H1 (cell line): ENCODE measurements at regions not wholly inside any gene's neighbourhood (a gene's known extent, or its start where the extent isn't known, plus 50 kb on each side); places are given as distances from the start of the nearest gene placed in this dataset.

Experiments used
- CTCF ChIA-PET: fragments of 300-600 bp; sonication (Branson Sonifier 250); formaldehyde crosslinking; loops from one replicate; lab custom pipeline; 2021; ENCODE audit not compliant: partially characterized antibody; lab: Charles Lee
- POLR2A ChIA-PET: fragments of 300-600 bp; sonication (Branson Sonifier 250); formaldehyde crosslinking; loops from one replicate; lab custom pipeline; 2021; ENCODE audit warnings: inconsistent platforms; ENCODE audit not compliant: partially characterized antibody; lab: Charles Lee
- DNase-seq, 2 experiments: peaks; one replicate each; pipeline versions ENCODE4 v3.0.0 to v3.0.0-alpha.2; 2010 to 2022; ENCODE audit warnings: low spot score in 2 of 2, low read depth in 1 of 2, mixed read lengths in 1 of 2
- FAIRE-seq: peaks from 2 replicates; lab custom pipeline; 2011; peaks lifted over from hg19 to GRCh38; lab: Jason Lieb, UNC
- H2AFZ ChIP-seq: 2 replicates; pipeline ENCODE4 v1.8.1; 2012; ENCODE audit warnings: low read length, inconsistent platforms
- H2AK5ac ChIP-seq: 2 replicates; pipeline ENCODE4 v1.6.1; 2013; ENCODE audit warnings: low read depth, low read length
- H2BK120ac ChIP-seq: replicated peaks from 2 replicates; pipeline ENCODE3; 2013; ENCODE audit warnings: low read depth, low read length, inconsistent platforms
- H2BK12ac ChIP-seq: 2 replicates; pipeline ENCODE4 v1.6.1; 2013; ENCODE audit warnings: low read depth, low read length
- H2BK15ac ChIP-seq: 2 replicates; pipeline ENCODE4 v1.6.1; 2013; ENCODE audit warnings: low read length
- H2BK20ac ChIP-seq: 2 replicates; pipeline ENCODE4 v1.6.1; 2013; ENCODE audit warnings: low read length
- H2BK5ac ChIP-seq: 2 replicates; pipeline ENCODE4 v1.6.1; 2013; ENCODE audit warnings: low read depth, low read length
- H3K14ac ChIP-seq: 2 replicates; pipeline ENCODE4 v1.6.1; 2013; ENCODE audit warnings: inconsistent platforms; ENCODE audit not compliant: insufficient read length
- H3K18ac ChIP-seq: 2 replicates; pipeline ENCODE4 v1.6.1; 2013; ENCODE audit warnings: low read length; ENCODE audit errors: extremely low read depth
- H3K23ac ChIP-seq: 2 replicates; pipeline ENCODE4 v1.6.1; 2013; ENCODE audit warnings: inconsistent platforms; ENCODE audit not compliant: insufficient read length
- H3K23me2 ChIP-seq: 2 replicates; pipeline ENCODE4 v1.6.1; 2013; ENCODE audit warnings: low read depth, low read length
- H3K27ac ChIP-seq: 2 replicates; pipeline ENCODE4 v1.6.1; 2011; ENCODE audit warnings: low read depth, low read length, inconsistent platforms
- H3K27me3 ChIP-seq, 4 experiments: replicated peaks in 1 of 4; 1 replicate in 1 of 4; 2 replicates in 3 of 4; pipeline versions ENCODE4 v1.6.1 to v1.8.1; 2011 to 2013; ENCODE audit warnings: low read length in 3 of 4, mild to moderate bottlenecking in 3 of 4, inconsistent platforms in 2 of 4, mixed read lengths in 2 of 4, moderate library complexity in 1 of 4; ENCODE audit not compliant: control insufficient read depth in 3 of 4, insufficient read depth in 3 of 4; ENCODE audit errors: extremely low read depth in 1 of 4
- H3K36me3 ChIP-seq, 4 experiments: 2 replicates each; pipeline versions ENCODE4 v1.6.1 to v1.8.1; 2011 to 2013; ENCODE audit warnings: mild to moderate bottlenecking in 4 of 4, low read length in 3 of 4, moderate library complexity in 2 of 4, control low read depth in 1 of 4, inconsistent platforms in 1 of 4; ENCODE audit not compliant: insufficient read depth in 4 of 4, control insufficient read depth in 2 of 4
- H3K4ac ChIP-seq: replicated peaks from 2 replicates; pipeline ENCODE3; 2013; ENCODE audit warnings: low read length, low read depth, mixed read lengths, inconsistent platforms; ENCODE audit not compliant: insufficient read length
- H3K4me1 ChIP-seq, 4 experiments: replicated peaks in 1 of 4; 1 replicate in 1 of 4; 2 replicates in 3 of 4; pipeline versions ENCODE4 v1.6.1 to v1.8.1; 2011 to 2013; ENCODE audit warnings: low read length in 3 of 4, inconsistent platforms in 2 of 4, mixed read lengths in 1 of 4; ENCODE audit not compliant: insufficient read depth in 4 of 4, control insufficient read depth in 3 of 4
- H3K4me2 ChIP-seq, 2 experiments: 2 replicates each; pipeline versions ENCODE4 v1.6.1 to v1.8.1; 2011 to 2013; ENCODE audit warnings: low read depth in 2 of 2, low read length in 2 of 2, control low read depth in 1 of 2, inconsistent platforms in 1 of 2, mild to moderate bottlenecking in 1 of 2; ENCODE audit not compliant: insufficient read depth in 1 of 2
- H3K4me3 ChIP-seq, 4 experiments: fragments of 200-600, 300-600 bp in 1 of 4; sonication (generic), shearing (Covaris generic), sonication (Bioruptor Twin) in 1 of 4; 2 replicates each; pipeline versions ENCODE4 v1.5.1 to v1.8.1; 2011 to 2016; ENCODE audit warnings: low read length in 4 of 4, low read depth in 3 of 4, control low read depth in 2 of 4, inconsistent platforms in 2 of 4, mild to moderate bottlenecking in 2 of 4, mixed read lengths in 1 of 4, moderate library complexity in 1 of 4; ENCODE audit not compliant: insufficient read depth in 2 of 4; ENCODE audit errors: extremely low read depth in 1 of 4
- H3K56ac ChIP-seq: replicated peaks from 2 replicates; pipeline ENCODE3; 2013; ENCODE audit warnings: low read depth, mild to moderate bottlenecking, mixed read lengths, low read length, inconsistent platforms; ENCODE audit not compliant: insufficient read length
- H3K79me1 ChIP-seq: 2 replicates; pipeline ENCODE4 v1.6.1; 2013; ENCODE audit warnings: low read depth, low read length, control low read depth
- H3K79me2 ChIP-seq, 2 experiments: 2 replicates each; pipeline versions ENCODE4 v1.6.1 to v1.8.1; 2012 to 2013; ENCODE audit warnings: low read length in 2 of 2, mild to moderate bottlenecking in 2 of 2, inconsistent platforms in 1 of 2; ENCODE audit not compliant: insufficient read depth in 2 of 2, control insufficient read depth in 1 of 2
- H3K9ac ChIP-seq, 4 experiments: replicated peaks in 1 of 4; 1 replicate in 1 of 4; 2 replicates in 3 of 4; pipeline versions ENCODE4 v1.6.1 to v1.8.1; 2011 to 2013; ENCODE audit warnings: low read depth in 3 of 4, low read length in 3 of 4, control low read depth in 2 of 4, mild to moderate bottlenecking in 2 of 4, moderate library complexity in 2 of 4, inconsistent platforms in 1 of 4; ENCODE audit errors: extremely low read depth in 1 of 4
- H3K9me3 ChIP-seq, 2 experiments: 2 replicates each; pipeline versions ENCODE4 v1.6.1 to v1.8.1; 2012 to 2013; ENCODE audit warnings: mild to moderate bottlenecking in 2 of 2, moderate library complexity in 2 of 2, control low read depth in 1 of 2, inconsistent platforms in 1 of 2, low read depth in 1 of 2, low read length in 1 of 2, mixed read lengths in 1 of 2; ENCODE audit not compliant: insufficient read depth in 2 of 2
- H4K20me1 ChIP-seq, 2 experiments: replicated peaks in 1 of 2; 2 replicates each; pipeline versions ENCODE3 to v1.8.1; 2011 to 2013; ENCODE audit warnings: inconsistent platforms in 2 of 2, low read length in 2 of 2, mild to moderate bottlenecking in 1 of 2; ENCODE audit not compliant: insufficient read depth in 2 of 2, control insufficient read depth in 1 of 2
- H4K5ac ChIP-seq: 2 replicates; pipeline ENCODE4 v1.6.1; 2013; ENCODE audit warnings: low read length, low read depth, mixed read lengths, inconsistent platforms; ENCODE audit not compliant: insufficient read length
- H4K8ac ChIP-seq: 2 replicates; pipeline ENCODE4 v1.8.0; 2013; ENCODE audit warnings: mild to moderate bottlenecking, moderate library complexity, low read length, inconsistent platforms; ENCODE audit not compliant: insufficient read depth; ENCODE audit errors: extremely low read depth
- H4K91ac ChIP-seq: replicated peaks from 2 replicates; pipeline ENCODE3; 2013; ENCODE audit warnings: low read length, mixed read lengths, inconsistent platforms; ENCODE audit not compliant: insufficient read length
- BCL11A ChIP-seq, 2 experiments: IDR thresholded peaks; one replicate each; pipeline ENCODE4 v1.6.1; 2011; ENCODE audit warnings: low read depth in 2 of 2, low read length in 2 of 2, mild to moderate bottlenecking in 2 of 2
- CTCF ChIP-seq, 3 experiments: IDR thresholded peaks; 1 replicate in 2 of 3; 2 replicates in 1 of 3; pipeline versions ENCODE4 v1.5.1 to v1.6.1; 2011; ENCODE audit warnings: low read length in 3 of 3, mild to moderate bottlenecking in 3 of 3, inconsistent platforms in 2 of 3, low read depth in 1 of 3, moderate library complexity in 1 of 3; ENCODE audit not compliant: insufficient read depth in 1 of 3; ENCODE audit errors: control extremely low read depth in 1 of 3
- GTF2F1 ChIP-seq: IDR thresholded peaks from 2 replicates; pipeline ENCODE4 v1.6.1; 2012; ENCODE audit warnings: low read depth, low read length, improper control_type of control experiment, borderline replicate concordance
- HDAC6 ChIP-seq: IDR thresholded peaks from one replicate; pipeline ENCODE4 v1.7.1; 2012; ENCODE audit warnings: low read depth, mild to moderate bottlenecking, inconsistent platforms, low read length, moderate library complexity
- JUND ChIP-seq: IDR thresholded peaks from 2 replicates; pipeline ENCODE4 v1.6.1; 2011; ENCODE audit warnings: mild to moderate bottlenecking, improper control_type of control experiment, low read length
- RNF2 ChIP-seq: fragments of 200-900, 300-1000 bp; sonication (generic); IDR thresholded peaks from 2 replicates; pipeline ENCODE4 v1.7.1; 2016; ENCODE audit warnings: borderline replicate concordance, low read depth, mild to moderate bottlenecking, antibody characterized with exemption, low read length; ENCODE audit not compliant: poor library complexity, severe bottlenecking; ENCODE audit errors: missing control alignments
- TAF1 ChIP-seq: IDR thresholded peaks from 2 replicates; pipeline ENCODE4 v1.6.1; 2011; ENCODE audit warnings: mild to moderate bottlenecking, low read depth, low read length
- TAF7 ChIP-seq: optimal IDR thresholded peaks from 2 replicates; pipeline ENCODE3; 2011; ENCODE audit warnings: low read depth, mild to moderate bottlenecking, inconsistent platforms, low read length, moderate library complexity, borderline replicate concordance
- WGBS, 2 experiments: shearing (Covaris generic) in 1 of 2; methylation state at CpG; one replicate each; pipeline versions ENCODE4 v1.1.6 to v1.1.7; 2013 to 2015; ENCODE audit warnings: low lambda C conversion rate in 2 of 2, mixed read lengths in 2 of 2, inconsistent platforms in 1 of 2, low coverage in 1 of 2, missing lambda C conversion rate in 1 of 2; ENCODE audit not compliant: insufficient replicate concordance in 2 of 2, insufficient coverage in 1 of 2, insufficient read length in 1 of 2; ENCODE audit errors: extremely low coverage in 1 of 2, missing lambda C conversion rate in 1 of 2; 5-methylcytosine and 5-hydroxymethylcytosine counted together

DNA sequence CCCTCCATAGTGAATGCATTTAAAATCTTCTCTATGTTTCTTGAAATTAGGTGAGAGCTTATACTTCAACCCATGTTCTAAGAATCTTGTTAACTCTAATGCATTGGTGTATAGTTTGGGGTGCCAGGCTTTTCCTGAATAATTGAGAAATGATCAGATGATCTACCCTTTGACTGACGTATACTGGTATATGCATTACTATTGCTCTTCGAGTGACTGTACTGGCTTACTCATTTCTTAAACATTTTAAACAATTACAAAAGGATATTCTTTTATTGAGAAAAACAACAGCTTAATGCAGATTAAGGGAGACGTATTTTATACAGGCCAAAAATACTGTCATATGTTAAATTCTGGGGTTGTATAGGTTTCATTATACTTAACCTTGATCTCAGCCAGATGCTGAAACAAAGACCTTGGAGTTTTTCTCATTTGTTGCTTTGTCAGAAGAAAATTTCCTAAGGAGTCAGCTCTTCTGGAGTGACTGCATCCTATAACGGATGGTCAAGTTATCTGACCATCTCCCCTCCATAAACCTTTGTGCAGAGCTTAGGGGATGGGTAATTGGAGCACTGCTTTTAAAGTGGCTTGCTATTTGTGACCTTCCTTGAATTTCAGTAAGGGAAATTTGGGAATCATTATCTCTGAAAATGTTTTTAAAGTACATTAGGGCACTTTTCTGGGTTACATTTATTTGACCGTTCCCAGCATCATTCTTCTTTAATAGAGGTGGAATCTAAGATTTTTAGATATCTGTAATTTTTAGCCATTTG, 507.6 kb downstream of the PCNX1 start:
- Histone ChIP-seq H4K91ac (no peak overlapping the region), H3K23me2 (no peaks in the 10 kb centered on the region), H4K5ac (no peak overlapping the region), H3K4ac (no peak overlapping the region), H4K20me1 (no peaks in the 10 kb centered on the region), H3K9me3 (peaks cover 0 to 4% of the 10 kb centered on the region in 2 experiments; a peak in 1 of 4 replicates), H2BK15ac (no peak overlapping the region), H2AK5ac (no peak overlapping the region), H3K4me2 (no peak overlapping the region), H2BK12ac (no peak overlapping the region), H2AFZ (no peak overlapping the region)
- no peak for DNase-seq
- FAIRE-seq: no peak
- TF ChIP-seq CTCF (IDR thresholded peaks at IDR 0.05; ENCODE audit: control extremely low read depth in 1 of 3, insufficient read depth in 1 of 3, low read depth in 1 of 3, low read length in 3 of 3) (no peak), HDAC6 (no peak), RNF2 (no peak), JUND (no peak), BCL11A (IDR thresholded peaks at IDR 0.05; ENCODE audit: low read depth in 2 of 2, low read length in 2 of 2) (no peak), TAF7 (no peak), GTF2F1 (no peak), TAF1 (no peak)
- TF ChIP-seq, all 59 proteins: peak for 0
- no peaks in the 10 kb centered on the region for H3K36me3 ChIP-seq
- H3K18ac ChIP-seq: no peak overlapping the region
- H3K56ac ChIP-seq: no peak overlapping the region
- H2BK5ac ChIP-seq: no peak overlapping the region
- H4K8ac ChIP-seq: no peak overlapping the region
- H3K79me1 ChIP-seq: peaks cover 4% of the 10 kb centered on the region; the same call in 1 of the 2 replicates
- H3K23ac ChIP-seq: no peak overlapping the region
- no peak overlapping the region for H3K14ac ChIP-seq
- no peak overlapping the region for H2BK120ac ChIP-seq
- no peak overlapping the region for H3K27ac ChIP-seq
- H3K4me1 ChIP-seq: peaks cover 0 to 2% (median under 1%) of the 10 kb centered on the region in 4 experiments; a peak in 2 of 7 replicates
- CTCF ChIA-PET: interaction anchor here (0.5 to 1.5 kb wide), 3 partner anchors 11 to 338 kb away, joined by 4 read pairs; no protein-coding TSS in a partner anchor
- no peak overlapping the region for H3K9ac ChIP-seq
- H2BK20ac ChIP-seq: no peak overlapping the region
- peaks cover 0 to 49% of the 10 kb centered on the region in 2 experiments; a peak in 2 of 4 replicates for H3K79me2 ChIP-seq
- no peak overlapping the region for H3K4me3 ChIP-seq
- no peaks in the 10 kb centered on the region for H3K27me3 ChIP-seq
- 87% methylated on average over 5 of the region's 5 CpGs; no CpG with 5 or more reads in 1 of the 2 experiments for WGBS, 2 experiments
- POLR2A ChIA-PET: no interaction called here
